ENCODE measurements at regions not wholly inside any gene's neighbourhood (a gene's known extent, or its start where the extent isn't known, plus 50 kb on each side); places are given as distances from the start of the nearest gene placed in this dataset.

GRCh38 chr9:108213511-108213910 lies 642.3 kb downstream of the ACTL7B start:
- no peak for DNase-seq

- no peak for DNase-seq
Measured at GRCh38 chr9:108212184-108212583, 643.6 kb downstream of the ACTL7B start.

DNA sequence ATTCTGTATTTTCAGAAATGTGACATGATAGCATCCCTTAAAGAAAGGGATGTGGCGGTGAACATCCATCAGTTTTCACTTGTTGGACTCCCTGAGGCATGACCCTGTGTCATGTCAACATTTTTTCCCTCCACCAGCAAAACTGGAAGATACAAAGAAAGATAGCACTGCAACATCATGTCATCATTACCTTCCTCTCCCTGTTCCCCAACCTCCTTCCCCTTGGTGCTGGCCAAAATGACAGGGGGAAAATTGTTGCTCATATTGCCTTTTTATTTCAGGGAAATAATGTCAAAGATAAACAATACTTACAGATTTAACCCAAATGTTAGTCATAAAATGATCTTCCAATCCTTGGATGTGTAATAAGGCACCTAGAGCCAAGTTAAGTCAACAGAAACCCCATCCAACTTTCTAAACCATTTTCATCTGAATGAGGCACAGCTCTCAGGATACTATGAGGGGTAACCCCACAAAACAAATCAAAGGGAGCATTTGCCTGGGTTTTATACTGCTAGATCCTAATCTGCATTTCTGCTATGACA lies 644.3 kb downstream of the ACTL7B start:
- no peak for DNase-seq

GRCh38 chr9:108209132-108209685 lies 646.6 kb downstream of the ACTL7B start:
- no peak for DNase-seq

- DNase-seq, result no peak
Measured at GRCh38 chr9:108207561-108208165, 648.1 kb downstream of the ACTL7B start.

DNA sequence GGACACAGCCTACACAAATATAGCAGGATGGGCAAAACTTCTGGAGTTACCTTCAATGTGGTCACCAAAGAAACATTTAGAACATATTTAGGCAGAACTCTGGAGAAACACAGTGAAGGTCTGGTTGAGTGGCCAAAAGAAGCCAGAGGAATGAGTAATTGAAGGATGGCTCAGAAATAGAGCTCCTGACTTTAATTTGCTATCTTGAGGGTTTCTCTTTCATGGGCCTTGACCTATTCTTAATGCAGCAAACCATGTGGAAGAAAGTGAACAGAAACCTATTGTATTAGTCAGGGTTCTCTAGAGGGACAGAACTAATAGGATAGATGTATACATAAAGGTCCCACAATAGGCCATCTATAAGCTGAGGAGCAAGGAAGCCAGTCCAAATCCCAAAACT lies 650.5 kb downstream of the ACTL7B start:
- DNase-seq, result no peak

GRCh38 chr9:108197899-108198298 lies 657.9 kb downstream of the ACTL7B start:
- no peak for DNase-seq

DNA sequence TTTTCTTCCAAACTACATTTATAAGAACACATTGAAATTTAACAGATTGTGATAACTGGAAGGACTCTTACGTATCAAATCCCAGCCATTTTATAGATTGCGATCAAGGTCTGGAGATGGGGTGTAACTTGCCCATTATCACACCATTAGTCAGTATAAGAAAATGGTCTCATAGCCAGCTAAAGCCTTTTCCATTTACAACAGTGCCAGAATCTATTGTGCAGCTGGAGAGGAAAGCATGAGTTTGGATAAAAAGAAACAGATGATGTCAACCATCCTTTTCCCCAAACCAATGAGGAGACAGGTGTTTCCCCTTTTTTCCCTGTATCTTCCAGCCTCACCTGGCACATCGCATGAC lies 658.8 kb downstream of the ACTL7B start:
- no peak for DNase-seq

GRCh38 chr9:108196332-108197007 lies 659.3 kb downstream of the ACTL7B start:
- DNase-seq, result no peak

- DNase-seq, result no peak
Measured at GRCh38 chr9:108194154-108194553, 661.6 kb downstream of the ACTL7B start.

DNA sequence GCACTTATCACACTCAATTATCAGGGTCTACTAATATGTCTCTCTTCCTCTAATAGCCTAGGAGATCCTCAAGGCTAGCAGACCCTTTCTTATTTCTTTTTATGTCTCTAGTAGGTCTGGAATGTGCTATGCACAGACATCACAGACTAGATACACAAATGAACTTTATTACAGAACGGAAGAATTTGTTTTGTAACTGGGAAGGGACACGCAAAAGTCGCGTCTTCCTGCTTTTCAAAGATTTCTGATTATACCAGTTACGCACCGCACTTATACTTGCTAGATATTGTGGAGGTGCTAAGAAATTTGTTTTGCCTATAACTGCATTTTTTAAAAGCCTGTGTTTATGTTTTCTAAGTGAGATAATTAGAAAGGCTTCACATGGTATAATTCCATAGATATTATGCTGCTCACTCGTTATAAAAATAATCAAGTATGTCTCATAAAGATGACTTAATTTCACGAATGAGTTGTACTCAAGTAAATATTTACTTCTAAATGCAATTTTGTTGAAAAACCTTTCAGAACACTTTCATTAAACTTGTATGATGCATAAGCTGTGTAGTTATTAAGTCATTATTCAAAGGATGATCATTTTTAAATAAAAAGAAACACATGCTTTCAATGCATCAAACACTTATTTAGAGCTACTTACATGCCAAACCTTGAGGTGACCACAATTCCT lies 662.6 kb downstream of the ACTL7B start:
- DNase-seq, result no peak

DNA sequence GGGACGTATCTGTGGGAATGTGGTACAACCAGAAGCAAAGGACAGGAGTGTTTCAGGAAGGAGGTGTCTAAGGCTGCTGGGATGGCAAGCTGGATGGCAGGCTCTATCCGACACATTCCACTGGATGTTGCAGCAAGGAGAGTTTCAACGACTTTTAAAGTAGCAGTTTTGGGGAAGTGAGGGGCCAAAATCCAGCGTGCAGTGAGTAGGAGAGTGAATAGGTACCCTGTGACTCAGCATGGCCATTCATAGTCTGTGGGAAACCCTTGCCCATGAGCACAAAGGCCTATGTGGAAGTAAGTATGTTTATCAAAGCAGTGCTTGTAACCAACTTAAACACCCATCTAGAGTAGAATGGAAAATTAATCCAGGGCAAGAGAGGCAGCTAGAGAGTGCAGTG lies 664.7 kb downstream of the ACTL7B start:
- no peak for DNase-seq

- no peak for DNase-seq
Measured at GRCh38 chr9:108188976-108189375, 666.8 kb downstream of the ACTL7B start.

- DNase-seq, result no peak
Measured at GRCh38 chr9:108188482-108188881, 667.3 kb downstream of the ACTL7B start.

DNA sequence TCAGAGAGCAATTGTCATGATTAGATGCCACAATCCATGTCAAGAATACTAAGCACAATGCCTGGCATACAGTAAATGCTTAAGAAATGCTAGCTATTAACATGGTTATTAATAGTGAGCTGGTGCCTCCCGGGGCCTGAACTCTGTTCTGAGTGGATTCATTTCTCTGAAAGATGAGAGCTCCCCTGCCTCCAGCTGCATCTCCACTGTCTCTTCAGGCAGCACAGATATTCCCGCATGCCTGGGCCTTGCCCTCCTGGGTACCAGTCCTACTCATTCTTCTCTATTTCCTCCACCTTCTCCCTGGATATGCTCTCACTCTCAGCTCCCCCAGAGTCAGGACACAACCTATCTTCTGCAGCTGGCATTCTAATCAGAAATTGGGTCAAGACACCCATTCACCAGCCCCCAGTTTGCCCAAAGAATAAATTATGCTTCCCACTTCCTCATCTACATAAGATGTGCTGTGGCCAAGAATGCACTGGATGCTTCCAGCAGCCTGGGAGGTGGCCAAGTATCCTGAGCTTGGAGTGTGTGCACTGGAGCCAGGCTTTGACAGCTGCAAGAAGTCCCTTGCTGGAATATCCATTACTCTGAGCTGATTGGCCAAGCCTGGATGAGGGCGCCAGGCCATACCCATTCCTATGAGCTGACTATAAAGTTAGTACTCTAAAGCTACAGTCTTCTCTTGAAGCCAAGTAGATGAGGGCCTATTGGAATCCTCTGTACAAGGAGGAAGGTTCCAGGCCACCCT lies 669.0 kb downstream of the ACTL7B start:
- DNase-seq, result no peak

- DNase-seq, result no peak
Measured at GRCh38 chr9:108185613-108186012, 670.2 kb downstream of the ACTL7B start.

DNA sequence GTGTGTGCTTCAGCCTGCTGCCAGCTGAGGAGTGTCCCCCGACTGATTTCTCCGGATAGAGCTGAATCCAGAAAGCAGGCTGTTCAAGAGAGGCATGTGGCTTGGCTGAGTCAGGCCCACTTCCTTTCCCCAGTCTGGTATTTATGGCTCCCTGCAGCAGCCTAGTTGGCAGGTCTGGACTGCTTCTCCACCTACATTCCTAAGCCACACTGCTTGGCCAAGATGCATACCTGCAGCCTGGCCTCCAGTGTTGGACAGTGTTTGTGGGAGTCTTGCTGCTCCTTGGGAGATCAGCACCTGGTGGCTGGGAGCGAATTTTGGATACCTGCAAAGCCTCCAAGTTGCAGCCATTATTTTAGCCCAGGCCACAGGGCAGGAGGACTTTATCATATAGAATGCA lies 670.8 kb downstream of the ACTL7B start:
- no peak for DNase-seq

- DNase-seq, result no peak
Measured at GRCh38 chr9:108184009-108184408, 671.8 kb downstream of the ACTL7B start.

DNA sequence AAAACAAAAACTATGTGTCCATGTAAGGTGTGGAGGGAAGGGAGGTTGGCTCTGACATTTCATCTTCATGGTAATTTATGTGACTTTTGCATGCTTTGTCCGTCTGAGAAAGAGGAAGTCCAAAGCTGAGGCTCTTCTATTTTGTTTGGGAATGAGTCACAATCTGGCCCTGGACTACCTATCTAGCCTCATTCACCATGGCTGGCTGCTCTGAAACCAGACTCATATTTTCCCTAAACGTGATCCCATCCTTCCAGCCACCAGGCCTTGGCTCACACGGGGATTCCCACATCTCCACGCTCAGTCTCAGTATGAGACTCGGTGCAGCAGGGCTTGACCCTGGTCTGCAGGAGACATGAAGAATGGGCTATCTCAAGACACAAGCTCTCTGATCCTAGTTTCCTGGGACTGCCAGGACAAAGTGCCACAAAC lies 672.8 kb downstream of the ACTL7B start:
- DNase-seq, result no peak

GRCh38 chr9:108182270-108182669 lies 673.5 kb downstream of the ACTL7B start:
- no peak for DNase-seq

DNA sequence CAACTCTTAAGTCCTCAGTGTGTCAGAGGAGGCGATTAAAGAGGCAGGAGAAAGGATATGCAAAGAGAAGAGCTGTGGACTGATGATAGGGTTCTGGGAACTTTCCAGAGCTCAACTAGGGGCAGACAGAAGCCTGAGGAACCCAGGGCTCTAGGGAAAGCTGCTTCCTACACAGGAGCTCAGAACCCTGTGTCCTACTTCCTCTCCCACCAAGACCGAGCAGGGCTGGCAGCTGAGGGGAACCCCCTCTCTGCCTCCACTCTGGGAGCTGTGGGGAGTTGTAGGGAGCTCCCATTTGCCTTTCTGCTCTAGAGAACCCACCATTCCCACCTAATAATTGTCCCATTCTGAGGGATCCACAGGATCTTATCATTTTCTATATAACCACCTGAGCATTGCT lies 674.3 kb downstream of the ACTL7B start:
- no peak for DNase-seq

DNA sequence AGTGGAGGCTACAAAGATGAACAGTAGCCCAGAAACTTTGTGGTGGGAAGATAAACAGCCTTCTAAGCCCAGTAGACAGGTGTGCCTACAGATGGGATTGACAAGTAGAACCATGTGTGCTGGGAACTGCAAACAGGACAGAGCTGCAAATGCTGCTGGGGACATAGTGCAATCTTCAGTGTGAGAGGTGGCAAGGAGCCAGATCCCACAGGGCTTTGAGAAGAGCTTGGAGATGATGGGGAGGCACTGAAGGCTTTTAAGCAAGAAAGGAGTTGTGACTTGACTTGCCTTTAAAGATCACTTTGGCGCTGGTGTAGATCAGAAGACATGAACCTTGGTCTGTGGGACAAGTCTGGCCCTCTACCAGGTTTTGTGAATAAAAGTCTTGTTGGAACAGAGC lies 675.2 kb downstream of the ACTL7B start:
- DNase-seq, result no peak

DNA sequence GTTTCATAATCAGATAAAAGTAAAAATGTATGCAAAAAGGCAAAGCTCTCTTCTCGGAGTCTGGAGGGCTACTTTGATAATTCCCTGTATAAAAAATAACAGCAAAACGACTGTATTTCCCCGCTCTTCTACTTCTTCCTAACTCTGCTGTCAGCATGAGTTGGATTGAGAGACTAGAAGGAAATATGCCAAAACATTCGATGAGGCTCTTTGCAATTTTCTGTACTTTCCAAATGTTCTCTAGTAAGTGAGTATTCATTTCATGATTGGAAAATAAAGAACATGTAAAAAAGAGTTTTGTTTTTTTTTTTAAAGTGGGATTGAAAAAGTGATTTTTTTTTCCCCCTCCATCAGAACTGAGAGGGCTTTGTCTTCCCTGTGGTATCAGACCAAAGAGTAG lies 677.5 kb downstream of the ACTL7B start:
- DNase-seq, result no peak

Measured in NCI-H748 treated with DMSO at 0.1 percent for 48 hours (cell line).